CD4-positive, alpha-beta T cell treated with Interleukin-6 at 100 ng/mL for 8 hours (primary cell): ENCODE measurements at regions not wholly inside any gene's neighbourhood (a gene's known extent, or its start where the extent isn't known, plus 50 kb on each side); places are given as distances from the start of the nearest gene placed in this dataset.
"Not testable (repeated sequence)": the region's sequence is repeated elsewhere in the genome, so short reads cannot be mapped to it uniquely, and the experiment has no call there.

Experiments used
- DNase-seq: peaks from one replicate; pipeline ENCODE4 v3.0.0-alpha.2; 2020; ENCODE audit warnings: mixed read lengths, low spot score

GRCh38 chr2:198913394-198914152 lies 544.2 kb downstream of the SATB2 start:
- DNase-seq, result no peak

DNA sequence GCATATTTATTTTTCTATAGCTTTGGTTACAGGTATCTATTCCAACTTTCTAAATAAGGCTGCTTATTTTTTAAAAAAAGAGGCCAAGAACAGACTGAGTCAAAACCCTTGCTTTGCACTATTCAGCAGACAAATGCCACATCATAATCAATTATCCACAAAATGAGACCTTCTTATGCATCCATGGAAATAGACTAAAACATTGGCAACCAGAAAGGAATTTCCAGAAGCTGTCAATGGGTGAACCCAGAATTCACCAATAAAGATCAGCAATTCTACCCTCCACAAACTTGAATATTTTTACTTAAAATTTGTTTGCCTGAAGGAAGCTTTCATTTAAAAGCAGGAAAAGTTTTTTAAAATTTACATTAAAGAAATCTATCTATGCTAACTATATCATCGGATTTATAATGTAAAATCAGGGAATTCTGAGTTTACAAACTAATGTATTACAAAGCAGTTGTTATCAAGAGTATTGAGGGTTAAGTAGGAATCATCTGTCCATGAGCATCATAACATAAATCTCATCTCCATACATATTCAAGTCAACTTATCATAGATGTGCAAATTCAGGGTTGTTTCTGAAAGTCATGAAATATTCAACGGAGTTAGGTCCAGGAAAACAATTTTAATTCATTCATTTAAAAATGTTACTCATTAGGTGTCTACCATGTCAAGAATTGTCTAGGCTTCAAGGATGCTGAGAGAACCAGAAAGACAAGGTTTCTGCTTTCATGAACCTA lies 548.0 kb downstream of the SATB2 start:
- DNase-seq, result no peak

- DNase-seq, result no peak
These were observed 551.7 kb downstream of the SATB2 start for GRCh38 chr2:198905881-198906612.

GRCh38 chr2:198901894-198902293 lies 555.8 kb downstream of the SATB2 start:
- no peak for DNase-seq

GRCh38 chr2:198900141-198900540 lies 557.6 kb downstream of the SATB2 start:
- DNase-seq, result no peak

GRCh38 chr2:198890490-198890889 lies 567.2 kb downstream of the SATB2 start:
- no peak for DNase-seq

DNA sequence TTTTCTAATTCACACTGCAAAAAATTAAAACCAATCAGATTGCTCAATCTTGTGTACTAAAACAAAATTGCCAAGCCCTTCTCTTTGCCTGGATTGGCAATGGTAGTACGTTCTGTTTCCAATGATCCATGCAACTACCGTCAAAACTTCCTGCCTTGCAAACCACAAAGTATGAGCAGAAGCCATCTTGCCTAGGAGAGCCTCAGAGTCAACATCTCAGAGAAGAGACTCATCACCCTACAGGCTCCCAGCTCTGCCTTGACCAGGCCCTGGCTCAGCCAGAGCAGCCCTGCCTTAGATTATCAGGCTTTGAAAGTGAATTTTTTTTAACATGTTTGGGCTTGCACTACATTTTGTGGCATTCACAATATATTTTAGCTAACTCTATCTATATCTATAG lies 574.1 kb downstream of the SATB2 start:
- DNase-seq, result no peak

DNA sequence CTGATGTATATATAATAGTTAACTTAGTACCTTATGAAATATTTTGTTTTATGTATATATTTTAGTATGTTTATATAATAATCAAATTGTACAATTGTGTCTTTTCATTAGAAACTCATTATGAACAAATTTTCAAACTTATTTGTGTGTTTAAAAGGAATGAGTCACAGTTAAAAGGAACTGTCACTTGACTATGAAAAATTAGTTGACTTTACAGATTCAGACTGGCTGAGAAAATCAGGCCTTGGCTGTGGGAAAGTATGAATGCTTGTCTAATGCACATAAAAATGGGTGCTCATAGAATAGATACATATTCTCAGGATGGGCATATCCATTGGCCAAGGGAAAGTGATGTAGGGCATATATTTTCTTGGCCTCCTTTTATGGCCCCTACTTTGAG lies 576.8 kb downstream of the SATB2 start:
- DNase-seq, result no peak

DNA sequence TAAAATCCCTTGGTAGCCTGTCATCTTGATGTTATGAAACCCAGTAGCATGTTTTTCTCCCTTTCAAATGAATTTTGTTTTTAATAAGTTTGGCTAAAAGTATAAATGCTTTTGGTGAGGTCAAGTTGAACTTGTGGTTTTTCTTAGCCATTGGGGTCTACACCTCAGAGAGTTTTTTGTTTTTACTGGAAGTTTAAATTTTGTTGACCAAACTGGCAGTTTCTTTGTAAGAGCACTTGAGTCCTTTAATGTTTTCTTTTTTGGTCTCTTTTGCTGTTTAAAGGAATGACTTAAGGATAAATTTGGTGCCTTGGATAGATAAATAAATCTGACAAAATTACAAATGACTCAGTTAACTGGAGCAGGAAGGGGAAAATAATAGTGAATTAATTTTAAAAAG lies 577.3 kb downstream of the SATB2 start:
- no peak for DNase-seq

DNA sequence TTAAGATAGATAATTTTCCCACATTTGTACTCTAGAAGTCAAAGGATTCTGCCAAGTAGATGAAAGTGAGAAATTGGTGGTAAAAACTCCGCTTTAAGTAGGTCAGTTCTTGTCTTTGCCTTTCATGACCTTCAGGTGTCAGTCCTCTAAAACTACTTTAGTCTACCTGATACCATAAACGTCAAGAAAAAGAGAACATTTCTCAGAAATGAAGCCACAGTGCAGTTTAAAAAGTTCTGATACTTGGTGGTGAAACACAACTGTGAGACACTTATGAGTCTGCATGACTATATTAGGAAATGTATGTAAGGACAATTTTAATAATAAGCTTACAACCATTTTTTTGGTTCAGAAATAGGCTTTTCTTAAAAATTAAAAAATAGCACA lies 583.3 kb downstream of the SATB2 start:
- DNase-seq, result no peak

DNA sequence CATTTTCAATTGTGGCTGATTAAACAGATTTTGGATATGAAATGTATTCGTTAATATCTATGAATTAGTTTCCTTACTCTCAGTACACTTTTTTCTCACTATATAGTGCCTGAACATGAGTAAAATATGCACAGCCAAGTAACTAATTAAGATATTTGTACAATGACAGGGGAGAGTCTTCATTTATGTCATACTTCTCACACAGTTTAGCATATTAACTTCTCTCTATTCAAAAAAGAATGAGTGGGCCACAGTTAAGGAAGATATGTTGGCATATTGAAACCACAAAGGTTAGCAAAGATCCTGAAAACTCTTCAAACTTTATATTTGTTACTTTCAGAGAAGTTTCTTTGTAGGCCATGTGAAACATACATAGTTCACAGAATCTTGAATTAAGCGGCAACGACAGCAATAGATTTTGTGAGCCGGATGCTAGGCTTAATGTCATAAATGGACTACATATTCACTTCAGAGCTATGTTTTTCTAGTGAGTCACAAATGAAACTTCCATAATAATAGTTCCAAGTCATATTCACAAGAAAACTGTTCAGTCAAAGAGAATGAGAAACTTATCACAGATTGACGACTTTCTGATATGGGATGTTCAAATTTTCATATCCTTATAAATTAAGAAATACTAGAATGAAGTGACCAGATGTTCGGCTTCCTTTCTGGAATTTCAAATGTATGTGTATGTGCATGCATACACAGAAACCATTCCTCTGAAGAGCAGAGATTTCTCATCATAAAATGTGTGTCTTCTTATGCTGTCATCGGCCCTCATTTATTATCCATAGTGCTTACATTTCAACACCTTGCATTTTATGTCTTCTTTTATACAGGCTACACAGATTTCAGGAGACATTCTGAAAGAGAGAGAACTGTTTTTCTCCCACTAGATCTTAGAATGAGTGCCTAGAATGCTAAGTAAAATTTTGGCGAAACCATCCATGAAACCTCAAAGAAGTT lies 584.0 kb downstream of the SATB2 start:
- no peak for DNase-seq

DNA sequence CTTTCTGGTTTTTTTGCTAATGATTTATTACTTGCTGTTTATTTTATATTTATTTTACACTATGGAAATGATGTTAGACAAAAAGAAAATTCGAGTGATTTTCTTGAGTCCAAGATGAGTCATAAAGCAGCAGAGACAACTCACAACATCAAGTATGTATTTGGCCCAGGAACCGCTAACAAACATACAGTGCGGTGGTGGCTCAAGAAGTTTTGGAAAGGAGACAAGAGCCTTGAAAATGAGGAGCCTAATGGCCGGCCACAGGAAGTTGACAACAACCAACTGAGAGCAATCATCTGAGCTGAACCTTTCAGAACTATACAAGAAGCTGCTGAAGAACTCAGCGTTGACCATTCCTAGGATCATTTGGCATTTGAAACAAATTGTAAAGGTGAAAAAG lies 594.1 kb downstream of the SATB2 start:
- no peak for DNase-seq

DNA sequence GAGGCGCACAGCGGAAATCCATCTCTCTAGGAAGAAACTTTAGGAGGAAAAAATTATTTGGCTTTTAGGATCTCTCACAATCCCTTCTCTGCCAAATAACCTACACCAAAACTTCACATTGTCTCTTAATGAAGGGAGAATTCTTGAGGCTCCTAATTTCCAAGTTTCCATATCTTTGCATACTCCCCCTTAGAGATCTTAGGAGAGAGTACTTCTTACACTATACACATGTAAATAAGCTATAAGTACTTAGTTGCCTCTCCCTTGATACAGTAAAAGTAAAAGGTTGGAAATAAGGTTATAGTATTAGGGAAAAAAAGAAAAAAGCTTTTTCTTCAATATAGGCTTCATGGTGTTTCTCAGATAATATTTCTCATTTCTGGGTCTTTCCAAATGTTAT lies 596.7 kb downstream of the SATB2 start:
- DNase-seq, result no peak

GRCh38 chr2:198857246-198857645 lies 600.5 kb downstream of the SATB2 start:
- DNase-seq, result no peak

DNA sequence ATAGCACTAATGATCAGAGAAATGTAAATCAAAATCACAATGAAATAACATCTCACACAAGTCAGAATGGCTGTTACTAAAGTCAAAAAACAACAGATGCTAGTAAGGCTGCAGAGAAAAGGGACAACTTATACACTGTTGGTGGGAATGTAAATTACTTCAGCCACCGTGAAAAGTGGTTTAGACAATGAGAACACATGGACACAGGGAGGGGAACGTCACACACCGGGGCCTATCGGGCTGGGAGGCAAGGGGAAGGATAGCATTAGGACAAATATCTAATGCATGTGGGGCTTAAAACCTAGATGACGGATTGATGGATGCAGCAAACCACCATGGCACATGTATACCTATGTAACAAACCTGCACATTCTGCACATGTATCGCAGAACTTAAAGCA lies 602.0 kb downstream of the SATB2 start:
- DNase-seq, result not testable (repeated sequence)

GRCh38 chr2:198852248-198852647 lies 605.5 kb downstream of the SATB2 start:
- DNase-seq, result no peak

DNA sequence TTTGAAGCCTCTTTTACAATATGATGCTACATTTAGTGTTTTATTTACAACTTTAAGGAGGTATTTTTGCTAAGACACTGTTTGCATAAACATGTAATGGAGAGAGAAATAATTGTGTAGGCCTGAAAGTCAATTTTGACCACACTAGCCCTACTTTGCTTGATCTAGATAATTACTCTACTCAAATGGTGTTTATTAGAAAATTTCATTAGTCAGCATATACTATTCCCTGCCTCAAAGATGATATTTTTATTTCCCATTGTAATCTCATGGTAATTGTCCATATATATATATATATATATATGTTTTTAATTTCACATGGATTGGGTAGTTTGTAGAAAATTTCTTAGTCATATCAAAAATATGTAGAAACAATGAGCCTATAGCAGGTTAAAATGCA lies 632.2 kb downstream of the SATB2 start:
- no peak for DNase-seq

DNA sequence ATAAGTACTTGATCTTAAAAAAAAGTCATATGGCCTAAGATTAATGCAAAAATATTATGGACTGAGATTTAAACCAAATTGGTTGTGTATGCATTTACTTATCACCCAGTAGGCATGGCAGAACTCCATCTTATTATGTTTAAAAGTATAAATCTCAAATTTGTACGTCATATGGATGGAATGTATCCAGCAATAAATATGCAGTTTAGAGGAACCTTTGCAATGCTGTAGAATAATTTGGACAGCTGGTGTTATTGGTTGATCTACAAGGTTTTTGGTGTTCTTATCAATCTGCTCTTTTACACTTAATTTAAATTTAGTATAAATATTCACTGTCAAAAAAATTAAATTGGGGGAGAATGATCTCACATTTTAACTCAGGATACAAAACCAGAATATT lies 640.2 kb downstream of the SATB2 start:
- DNase-seq, result no peak

- no peak for DNase-seq
These were observed 642.1 kb downstream of the SATB2 start for GRCh38 chr2:198815626-198816025.

DNA sequence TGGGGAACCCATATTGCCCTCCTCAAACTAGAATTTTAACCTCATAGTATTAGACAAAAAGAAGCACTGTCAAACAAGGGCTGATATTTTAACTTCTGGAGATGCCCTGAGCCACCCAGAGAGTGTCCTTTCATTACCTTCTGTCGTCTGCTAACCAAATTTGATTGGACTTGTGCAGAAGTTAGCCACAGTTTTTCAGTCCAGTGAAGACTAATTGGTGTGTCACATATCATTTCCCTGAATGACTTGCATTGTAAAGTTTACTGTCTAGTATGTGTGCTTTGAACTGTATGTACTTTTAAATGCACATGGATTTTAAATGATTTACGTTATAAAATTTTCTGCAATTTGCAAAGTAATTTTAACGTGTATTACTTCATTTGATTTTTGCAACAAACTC lies 646.5 kb downstream of the SATB2 start:
- DNase-seq, result no peak

DNA sequence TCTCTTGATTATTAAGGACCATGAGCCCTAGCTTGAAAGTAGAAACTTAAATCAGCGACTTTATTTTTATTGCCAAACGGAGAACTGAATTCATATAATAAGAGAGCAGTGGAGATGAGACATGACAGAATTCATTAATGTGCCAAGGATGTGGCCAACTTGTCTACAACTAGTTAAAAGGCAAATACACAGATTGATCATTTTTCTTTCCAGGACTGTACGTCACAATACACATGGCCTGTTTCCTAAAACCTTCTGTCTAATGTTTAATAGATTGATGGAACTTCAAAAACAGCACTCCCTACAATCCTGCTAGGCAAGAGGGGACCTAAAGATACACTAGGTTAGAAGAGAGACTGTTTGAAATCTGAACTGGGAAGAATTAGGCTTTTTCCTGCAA lies 647.8 kb downstream of the SATB2 start:
- no peak for DNase-seq

DNA sequence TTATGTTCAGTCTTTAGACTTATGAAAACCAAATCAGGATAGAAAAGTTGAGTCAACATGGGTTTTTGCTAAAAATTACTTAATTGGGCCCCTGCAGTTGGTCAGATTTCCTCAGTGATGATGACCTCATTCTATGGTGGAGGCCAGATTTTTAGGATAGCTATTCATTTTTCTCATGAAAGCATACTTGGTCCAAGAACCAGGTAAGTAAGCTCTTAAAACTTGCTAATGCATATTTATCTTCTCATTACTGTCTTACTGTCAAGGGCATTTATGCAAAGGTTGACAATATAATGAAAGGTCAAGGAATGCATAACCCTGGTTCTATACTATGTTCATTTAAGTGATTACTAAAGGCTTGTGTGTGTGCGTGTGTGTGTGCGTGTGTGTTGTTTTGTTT lies 650.6 kb downstream of the SATB2 start:
- DNase-seq, result no peak
